DND-41 (cell line): ENCODE measurements at regions not wholly inside any gene's neighbourhood (a gene's known extent, or its start where the extent isn't known, plus 50 kb on each side); places are given as distances from the start of the nearest gene placed in this dataset.

Source experiments
- ATAC-seq: fragments of 200-7000 bp; cut with Tn5 transposase; 3 replicates; pipeline ENCODE4 v1.9.1; 2021; ENCODE audit warnings: low read depth; ENCODE audit not compliant: insufficient read depth
- DNase-seq: peaks from one replicate; pipeline ENCODE4 v3.0.0-alpha.2; 2020
- H2AFZ ChIP-seq: 2 replicates; pipeline ENCODE4 v1.6.0; 2012; ENCODE audit warnings: low read depth, low read length
- H3K27ac ChIP-seq: 2 replicates; pipeline ENCODE4 v1.5.1; 2012; ENCODE audit warnings: low read length, inconsistent platforms
- H3K27me3 ChIP-seq: fragments of 200-600 bp; sonication (generic); 2 replicates; pipeline ENCODE4 v1.6.0; 2012; ENCODE audit warnings: low read length, mild to moderate bottlenecking, inconsistent platforms; ENCODE audit not compliant: insufficient read depth, poor library complexity
- H3K36me3 ChIP-seq: 2 replicates; pipeline ENCODE4 v1.5.1; 2012; ENCODE audit warnings: low read length, inconsistent platforms; ENCODE audit not compliant: insufficient read depth
- H3K4me1 ChIP-seq: 2 replicates; pipeline ENCODE4 v1.5.1; 2012; ENCODE audit warnings: mild to moderate bottlenecking, low read length; ENCODE audit not compliant: insufficient read depth
- H3K4me2 ChIP-seq: 2 replicates; pipeline ENCODE4 v1.6.0; 2012; ENCODE audit warnings: mild to moderate bottlenecking, moderate library complexity, low read length, inconsistent platforms; ENCODE audit not compliant: insufficient read depth
- H3K4me3 ChIP-seq, 2 experiments: fragments of 200-600 bp in 1 of 2; shearing (Covaris generic) in 1 of 2; 2 replicates each; pipeline ENCODE4 v1.5.1; 2012 to 2016; ENCODE audit warnings: inconsistent platforms in 2 of 2, low read length in 2 of 2, mild to moderate bottlenecking in 2 of 2, low read depth in 1 of 2, moderate library complexity in 1 of 2
- H3K79me2 ChIP-seq: 2 replicates; pipeline ENCODE4 v1.6.0; 2012; ENCODE audit warnings: low read length, inconsistent platforms; ENCODE audit not compliant: insufficient read depth
- H3K9ac ChIP-seq: 2 replicates; pipeline ENCODE4 v1.6.0; 2012; ENCODE audit warnings: low read depth, mild to moderate bottlenecking, inconsistent platforms, low read length, moderate library complexity
- H3K9me3 ChIP-seq: 2 replicates; pipeline ENCODE4 v1.5.1; 2012; ENCODE audit warnings: low read length, moderate library complexity, mild to moderate bottlenecking, inconsistent platforms; ENCODE audit not compliant: insufficient read depth, severe bottlenecking
- H4K20me1 ChIP-seq: 2 replicates; pipeline ENCODE4 v1.6.0; 2012; ENCODE audit warnings: low read length; ENCODE audit not compliant: insufficient read depth
- CTCF ChIP-seq: IDR thresholded peaks from 2 replicates; pipeline ENCODE4 v1.5.1; 2012; ENCODE audit warnings: borderline replicate concordance, low read length, moderate library complexity, mild to moderate bottlenecking; ENCODE audit not compliant: poor library complexity, severe bottlenecking; ENCODE audit errors: extremely low read depth
- EZH2 ChIP-seq: IDR thresholded peaks from 3 replicates; pipeline ENCODE4 v1.6.1; 2012; ENCODE audit warnings: borderline replicate concordance, low read depth, mild to moderate bottlenecking, moderate library complexity, low read length, inconsistent platforms; ENCODE audit not compliant: severe bottlenecking

GRCh38 chr22:22040908-22041307, 58.3 kb upstream of the TOP3B start:
- Histone ChIP-seq H3K4me1 (no peaks in the 10 kb centered on the region), H4K20me1 (no peaks in the 10 kb centered on the region), H3K4me2 (no peak overlapping the region), H2AFZ (no peak overlapping the region), H3K9me3 (no peaks in the 10 kb centered on the region), H3K9ac (no peak overlapping the region), H3K27ac (no peak overlapping the region), H3K36me3 (no peaks in the 10 kb centered on the region), H3K27me3 (peaks cover 24% of the 10 kb centered on the region), H3K79me2 (no peaks in the 10 kb centered on the region), H3K4me3 (no peak overlapping the region)
- no peak for ATAC-seq
- no peak for DNase-seq
- no peak for TF ChIP-seq EZH2
- TF ChIP-seq CTCF: no peak

DNA sequence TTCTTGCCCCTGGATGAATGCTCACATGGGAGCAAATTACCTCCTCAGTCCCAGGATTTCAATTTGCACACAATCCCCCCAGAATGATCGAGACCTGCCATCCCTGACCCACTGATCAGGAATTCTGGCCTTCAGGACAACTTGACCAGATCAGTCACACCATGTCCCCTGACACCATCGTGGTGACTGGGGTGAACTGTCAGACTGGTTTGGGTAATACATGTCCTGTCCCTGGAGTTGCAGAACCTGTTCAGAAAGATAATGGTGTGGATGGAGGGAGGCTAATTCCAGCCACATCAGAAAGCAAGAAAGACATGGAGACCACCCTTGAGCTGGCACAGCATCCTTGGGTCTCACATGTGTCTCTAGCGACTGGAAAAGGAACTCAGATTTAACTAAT, 57.9 kb upstream of the TOP3B start:
- Histone ChIP-seq H2AFZ (no peak overlapping the region), H3K9me3 (no peaks in the 10 kb centered on the region), H3K9ac (no peak overlapping the region), H3K79me2 (no peaks in the 10 kb centered on the region), H3K36me3 (no peaks in the 10 kb centered on the region), H3K4me1 (no peaks in the 10 kb centered on the region), H3K27ac (no peak overlapping the region), H3K4me3 (no peak overlapping the region), H3K27me3 (peaks cover 24% of the 10 kb centered on the region), H4K20me1 (no peaks in the 10 kb centered on the region), H3K4me2 (no peak overlapping the region)
- TF ChIP-seq CTCF (no peak), EZH2 (no peak)
- no peak for DNase-seq
- no peak for ATAC-seq

DNA sequence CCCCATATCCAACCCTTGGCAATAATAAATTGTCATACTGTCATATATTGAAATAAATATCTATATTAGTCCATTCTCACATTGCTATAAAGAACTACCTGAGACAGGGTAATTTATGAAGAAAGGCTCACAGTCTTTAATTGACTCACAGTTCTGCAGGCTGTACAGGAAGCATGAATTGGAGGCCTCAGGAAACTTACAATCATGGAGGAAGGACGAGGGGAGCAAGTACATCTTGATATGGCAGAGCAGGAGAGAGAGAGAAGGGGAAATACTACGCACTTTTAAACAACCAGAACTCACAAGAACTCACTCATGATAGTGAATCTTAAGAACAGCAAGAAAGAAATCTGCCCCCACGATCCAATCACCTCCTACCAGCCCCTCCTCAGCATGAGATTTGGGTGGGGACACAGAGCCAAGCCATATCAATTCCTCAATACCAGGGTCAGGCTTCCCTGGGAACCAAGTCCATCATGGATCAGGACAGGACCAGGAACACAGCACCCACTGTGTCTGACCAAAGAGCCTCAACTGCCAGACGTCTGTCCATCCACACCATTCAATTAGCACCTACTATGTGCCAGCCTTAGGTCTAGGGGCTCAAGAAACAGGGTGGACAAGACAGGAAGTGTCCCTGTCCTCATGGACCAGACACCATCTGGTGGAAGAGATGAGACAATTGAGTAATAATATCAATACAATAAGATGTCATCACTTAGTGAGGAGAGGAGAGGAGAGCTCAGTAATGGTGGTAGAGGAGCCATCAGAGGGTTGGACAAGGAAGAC, 56.9 kb upstream of the TOP3B start:
- no peak for TF ChIP-seq CTCF
- no peak for TF ChIP-seq EZH2
- Histone ChIP-seq H3K4me1 (no peaks in the 10 kb centered on the region), H3K4me3 (no peak overlapping the region), H3K27ac (no peak overlapping the region), H4K20me1 (no peaks in the 10 kb centered on the region), H3K4me2 (no peak overlapping the region), H2AFZ (no peak overlapping the region), H3K79me2 (no peaks in the 10 kb centered on the region), H3K36me3 (no peaks in the 10 kb centered on the region), H3K27me3 (peaks cover 28% of the 10 kb centered on the region), H3K9me3 (no peaks in the 10 kb centered on the region), H3K9ac (no peak overlapping the region)
- ATAC-seq (no peak), DNase-seq (no peak)
